Neural cell (in vitro differentiated cells): ENCODE measurements at regions not wholly inside any gene's neighbourhood (a gene's known extent, or its start where the extent isn't known, plus 50 kb on each side); places are given as distances from the start of the nearest gene placed in this dataset.

Source experiments
- H2AFZ ChIP-seq: fragments of 200-600, 300-800 bp; sonication (generic), shearing (Covaris generic); 2 replicates; pipeline ENCODE4 v1.6.0; 2014; ENCODE audit warnings: low read depth, mild to moderate bottlenecking, antibody characterized with exemption, low read length, moderate library complexity
- H3F3A ChIP-seq: fragments of 200-600 bp; shearing (Covaris generic); 2 replicates; pipeline ENCODE4 v1.6.1; 2016; ENCODE audit warnings: mild to moderate bottlenecking, moderate library complexity, mixed read lengths, antibody characterized with exemption, low read length; ENCODE audit not compliant: insufficient read depth, poor library complexity, severe bottlenecking
- H3K27ac ChIP-seq: fragments of 200-600, 300-800 bp; sonication (generic), shearing (Covaris generic); 2 replicates; pipeline ENCODE4 v1.5.1; 2014; ENCODE audit warnings: mild to moderate bottlenecking, low read length, moderate library complexity
- H3K27me3 ChIP-seq: fragments of 300-800, 200-600 bp; sonication (generic), shearing (Covaris generic); 2 replicates; pipeline ENCODE4 v1.6.0; 2014; ENCODE audit warnings: mild to moderate bottlenecking, low read depth, low read length, moderate library complexity; ENCODE audit not compliant: insufficient read depth
- H3K36me3 ChIP-seq: fragments of 300-800, 200-600 bp; sonication (generic), shearing (Covaris generic); 2 replicates; pipeline ENCODE4 v1.5.1; 2014; ENCODE audit warnings: mild to moderate bottlenecking, antibody characterized with exemption, low read length, moderate library complexity; ENCODE audit not compliant: insufficient read depth
- H3K4me2 ChIP-seq: fragments of 300-800, 200-600 bp; sonication (generic), shearing (Covaris generic); 2 replicates; pipeline ENCODE4 v1.6.0; 2014; ENCODE audit warnings: mild to moderate bottlenecking, low read length
- H3K4me3 ChIP-seq: fragments of 300-800, 200-600 bp; sonication (generic), shearing (Covaris generic); 2 replicates; pipeline ENCODE4 v1.5.1; 2014; ENCODE audit warnings: mild to moderate bottlenecking, low read length, moderate library complexity
- H3K79me2 ChIP-seq: fragments of 200-600 bp; shearing (Covaris generic); replicated peaks from 2 replicates; pipeline ENCODE4 v1.6.0; 2014; ENCODE audit warnings: mild to moderate bottlenecking, low read length, moderate library complexity; ENCODE audit not compliant: insufficient read depth
- H3K9ac ChIP-seq: fragments of 300-800, 200-600 bp; sonication (generic), shearing (Covaris generic); 2 replicates; pipeline ENCODE4 v1.6.1; 2016; ENCODE audit warnings: mild to moderate bottlenecking, low read length, mixed read lengths
- H3K9me2 ChIP-seq: fragments of 200-600 bp; shearing (Covaris generic); 2 replicates; pipeline ENCODE4 v1.6.1; 2016; ENCODE audit warnings: mild to moderate bottlenecking, low read length, mixed read lengths; ENCODE audit not compliant: insufficient read depth
- H3K9me3 ChIP-seq: fragments of 200-600, 300-800 bp; sonication (generic), shearing (Covaris generic); 2 replicates; pipeline ENCODE4 v1.6.1; 2016; ENCODE audit warnings: mild to moderate bottlenecking, mixed run types, low read length, moderate library complexity, mixed read lengths
- H4K20me1 ChIP-seq: fragments of 200-600 bp; shearing (Covaris generic); 2 replicates; pipeline ENCODE4 v1.6.1; 2016; ENCODE audit warnings: mild to moderate bottlenecking, mixed run types; ENCODE audit not compliant: insufficient read depth
- CTCF ChIP-seq: fragments of 450-650 bp; IDR thresholded peaks from 2 replicates; pipeline ENCODE4 v1.5.1; 2014; ENCODE audit warnings: antibody characterized with exemption, mild to moderate bottlenecking, moderate library complexity; ENCODE audit not compliant: poor library complexity, severe bottlenecking
- EP300 ChIP-seq: fragments of 450-650 bp; conservative IDR thresholded peaks from 2 replicates; pipeline ENCODE4 v1.6.1; 2014; ENCODE audit warnings: antibody characterized with exemption, mild to moderate bottlenecking, moderate library complexity; ENCODE audit not compliant: poor library complexity, severe bottlenecking
- EZH2 ChIP-seq: fragments of 200-600, 300-800 bp; shearing (Covaris generic), sonication (generic); IDR thresholded peaks from 2 replicates; pipeline ENCODE4 v1.6.1; 2014; ENCODE audit warnings: antibody characterized with exemption, low read length, borderline replicate concordance, mild to moderate bottlenecking; ENCODE audit not compliant: insufficient read depth, poor library complexity, severe bottlenecking
- MXI1 ChIP-seq: fragments of 450-650 bp; conservative IDR thresholded peaks from 2 replicates; pipeline ENCODE4 v1.6.1; 2014; ENCODE audit warnings: antibody characterized with exemption, mild to moderate bottlenecking; ENCODE audit not compliant: poor library complexity, severe bottlenecking
- POLR2AphosphoS5 ChIP-seq: IDR thresholded peaks from 2 replicates; pipeline ENCODE4 v1.6.1; 2012
- RAD21 ChIP-seq: fragments of 450-650 bp; conservative IDR thresholded peaks from 2 replicates; pipeline ENCODE4 v1.6.1; 2014; ENCODE audit warnings: antibody characterized with exemption, mild to moderate bottlenecking, moderate library complexity
- SMC3 ChIP-seq: fragments of 450-650 bp; conservative IDR thresholded peaks from 2 replicates; pipeline ENCODE4 v1.6.1; 2014; ENCODE audit warnings: antibody characterized with exemption, mild to moderate bottlenecking, moderate library complexity; ENCODE audit not compliant: poor library complexity
- TAF1 ChIP-seq: IDR thresholded peaks from 2 replicates; pipeline ENCODE4 v1.6.1; 2012; ENCODE audit warnings: low read depth
- TF ChIP-seq, protein P1 (sequence below): IDR thresholded peaks from 2 replicates; pipeline ENCODE4 v1.6.1; 2012; ENCODE audit warnings: borderline replicate concordance

DNA sequence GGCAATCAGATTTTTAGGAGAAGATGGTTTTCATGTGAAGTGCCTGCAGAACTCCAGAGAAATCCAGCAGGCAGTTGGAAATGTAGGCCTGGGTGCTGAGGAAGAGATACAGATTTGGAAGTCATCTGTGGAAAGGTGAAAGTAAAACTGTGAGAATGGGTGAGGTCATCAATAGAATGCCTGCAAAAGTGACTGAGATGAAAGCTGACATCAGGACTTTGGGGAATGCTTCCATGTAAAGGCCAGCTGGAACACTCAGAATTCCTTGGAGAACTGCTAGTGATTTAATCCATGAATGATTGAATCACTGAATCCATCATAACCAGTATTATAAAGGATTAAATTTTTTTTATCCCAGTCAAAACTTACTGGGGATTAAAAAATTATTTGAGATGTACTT lies 124.5 kb upstream of the GIMD1 start:
- H3K9me3 ChIP-seq: no peaks in the 10 kb centered on the region
- H3K36me3 ChIP-seq: no peaks in the 10 kb centered on the region
- H3K9ac ChIP-seq: no peak overlapping the region
- no peak for TF ChIP-seq EZH2
- no peak for TF ChIP-seq MXI1
- TF ChIP-seq, protein P1, sequence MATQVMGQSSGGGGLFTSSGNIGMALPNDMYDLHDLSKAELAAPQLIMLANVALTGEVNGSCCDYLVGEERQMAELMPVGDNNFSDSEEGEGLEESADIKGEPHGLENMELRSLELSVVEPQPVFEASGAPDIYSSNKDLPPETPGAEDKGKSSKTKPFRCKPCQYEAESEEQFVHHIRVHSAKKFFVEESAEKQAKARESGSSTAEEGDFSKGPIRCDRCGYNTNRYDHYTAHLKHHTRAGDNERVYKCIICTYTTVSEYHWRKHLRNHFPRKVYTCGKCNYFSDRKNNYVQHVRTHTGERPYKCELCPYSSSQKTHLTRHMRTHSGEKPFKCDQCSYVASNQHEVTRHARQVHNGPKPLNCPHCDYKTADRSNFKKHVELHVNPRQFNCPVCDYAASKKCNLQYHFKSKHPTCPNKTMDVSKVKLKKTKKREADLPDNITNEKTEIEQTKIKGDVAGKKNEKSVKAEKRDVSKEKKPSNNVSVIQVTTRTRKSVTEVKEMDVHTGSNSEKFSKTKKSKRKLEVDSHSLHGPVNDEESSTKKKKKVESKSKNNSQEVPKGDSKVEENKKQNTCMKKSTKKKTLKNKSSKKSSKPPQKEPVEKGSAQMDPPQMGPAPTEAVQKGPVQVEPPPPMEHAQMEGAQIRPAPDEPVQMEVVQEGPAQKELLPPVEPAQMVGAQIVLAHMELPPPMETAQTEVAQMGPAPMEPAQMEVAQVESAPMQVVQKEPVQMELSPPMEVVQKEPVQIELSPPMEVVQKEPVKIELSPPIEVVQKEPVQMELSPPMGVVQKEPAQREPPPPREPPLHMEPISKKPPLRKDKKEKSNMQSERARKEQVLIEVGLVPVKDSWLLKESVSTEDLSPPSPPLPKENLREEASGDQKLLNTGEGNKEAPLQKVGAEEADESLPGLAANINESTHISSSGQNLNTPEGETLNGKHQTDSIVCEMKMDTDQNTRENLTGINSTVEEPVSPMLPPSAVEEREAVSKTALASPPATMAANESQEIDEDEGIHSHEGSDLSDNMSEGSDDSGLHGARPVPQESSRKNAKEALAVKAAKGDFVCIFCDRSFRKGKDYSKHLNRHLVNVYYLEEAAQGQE: no peak
- H3K27ac ChIP-seq: no peak overlapping the region
- H3K4me2 ChIP-seq: no peak overlapping the region
- H3K4me3 ChIP-seq: no peak overlapping the region
- H4K20me1 ChIP-seq: no peaks in the 10 kb centered on the region
- no peaks in the 10 kb centered on the region for H3F3A ChIP-seq
- H3K79me2 ChIP-seq: no peaks in the 10 kb centered on the region
- H3K9me2 ChIP-seq: no peaks in the 10 kb centered on the region
- no peaks in the 10 kb centered on the region for H3K27me3 ChIP-seq
- H2AFZ ChIP-seq: no peak overlapping the region

DNA sequence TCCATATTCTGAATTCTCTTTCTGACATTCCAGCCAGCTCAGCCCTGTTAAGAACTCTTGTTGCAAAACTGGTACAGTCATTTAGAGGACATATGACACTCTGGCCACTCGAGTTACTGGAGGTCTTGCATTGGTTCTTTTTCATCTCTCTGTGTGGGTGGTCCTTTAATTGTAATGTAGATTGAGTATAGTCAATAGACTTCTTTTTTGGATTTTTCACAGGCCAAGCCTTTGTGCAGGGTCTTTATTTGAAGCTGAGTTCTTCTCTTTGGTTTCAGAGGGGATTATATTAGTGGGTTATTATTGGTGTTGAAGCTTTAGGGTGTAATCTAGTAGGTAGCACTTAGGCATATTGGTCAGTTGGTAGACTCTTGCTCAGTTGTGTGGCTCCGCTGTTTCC lies 118.0 kb upstream of the GIMD1 start:
- H3K9ac ChIP-seq: no peak overlapping the region
- no peaks in the 10 kb centered on the region for H3K9me2 ChIP-seq

More for the DNA sequence above, 118.0 kb upstream of the GIMD1 start:
- no peak overlapping the region for H3K4me3 ChIP-seq
- H3K27me3 ChIP-seq: no peaks in the 10 kb centered on the region
- H3K9me3 ChIP-seq: no peaks in the 10 kb centered on the region
- no peak overlapping the region for H2AFZ ChIP-seq
- H3K79me2 ChIP-seq: no peaks in the 10 kb centered on the region
- H4K20me1 ChIP-seq: no peaks in the 10 kb centered on the region
- no peaks in the 10 kb centered on the region for H3F3A ChIP-seq
- H3K36me3 ChIP-seq: no peaks in the 10 kb centered on the region
- no peak overlapping the region for H3K4me2 ChIP-seq
- no peak for TF ChIP-seq POLR2AphosphoS5
- no peak for TF ChIP-seq EZH2
- TF ChIP-seq TAF1: no peak
- TF ChIP-seq, protein P1: no peak
- TF ChIP-seq MXI1: no peak
- TF ChIP-seq RAD21: no peak
- no peak for TF ChIP-seq SMC3
- TF ChIP-seq EP300: no peak
- TF ChIP-seq CTCF: no peak
- no peak overlapping the region for H3K27ac ChIP-seq
